ENCODE measurements at regions not wholly inside any gene's neighbourhood (a gene's known extent, or its start where the extent isn't known, plus 50 kb on each side); places are given as distances from the start of the nearest gene placed in this dataset.
"Not testable (repeated sequence)": the region's sequence is repeated elsewhere in the genome, so short reads cannot be mapped to it uniquely, and the experiment has no call there.

DNA sequence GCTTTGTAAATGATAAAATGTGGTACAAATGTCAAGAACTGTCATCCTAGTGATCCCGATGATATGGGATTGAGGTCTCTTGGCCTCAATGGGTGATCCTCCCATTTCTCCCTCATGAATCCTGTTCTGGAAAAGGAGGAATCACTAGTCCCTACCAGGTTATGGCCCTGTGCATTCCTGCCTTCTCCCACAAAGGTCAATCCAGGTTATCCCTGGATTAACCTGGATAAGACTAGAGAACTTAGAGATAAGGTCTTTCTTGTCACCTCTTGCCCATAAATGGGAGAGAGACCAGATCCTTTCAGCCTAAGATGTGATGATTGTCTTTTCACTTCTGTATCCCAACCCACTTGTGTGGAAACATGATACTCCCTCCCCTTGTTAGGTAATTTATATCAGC is 396.7 kb downstream of the BUD13 start:
- no peak for DNase-seq (ENCODE audit: low read depth in 6 of 9, low spot score in 9 of 9)
- no peaks in the 10 kb centered on the region for H3K36me3 ChIP-seq (ENCODE audit: control insufficient read depth in 2 of 2, insufficient read depth in 2 of 2, low read length in 1 of 2)
- H3K4me3 ChIP-seq (ENCODE audit: low read length in 2 of 2) = no peak overlapping the region
- H3K27ac ChIP-seq (ENCODE audit: low read depth in 1 of 2, low read length in 1 of 2) = no peak overlapping the region
- no peaks in the 10 kb centered on the region for H3K9me3 ChIP-seq (ENCODE audit: control insufficient read depth in 2 of 2, insufficient read depth in 1 of 2, low read length in 1 of 2)
- no peaks in the 10 kb centered on the region for H3K27me3 ChIP-seq (ENCODE audit: control insufficient read depth in 2 of 2, insufficient read depth in 1 of 2, low read length in 1 of 2)
- no peaks in the 10 kb centered on the region for H3K4me1 ChIP-seq (ENCODE audit: control insufficient read depth in 2 of 2, insufficient read depth in 2 of 2, low read length in 2 of 2)
- WGBS = 98% methylated on average over 1 of the region's 1 CpG

GRCh38 chr11:116375221-116375620 is 397.6 kb downstream of the BUD13 start:
- H3K36me3 ChIP-seq (ENCODE audit: control insufficient read depth in 2 of 2, insufficient read depth in 2 of 2, low read length in 1 of 2) = no peaks in the 10 kb centered on the region
- DNase-seq (ENCODE audit: low read depth in 6 of 9, low spot score in 9 of 9) = no peak
- no peaks in the 10 kb centered on the region for H3K27me3 ChIP-seq (ENCODE audit: control insufficient read depth in 2 of 2, insufficient read depth in 1 of 2, low read length in 1 of 2)
- H3K9me3 ChIP-seq (ENCODE audit: control insufficient read depth in 2 of 2, insufficient read depth in 1 of 2, low read length in 1 of 2) = no peaks in the 10 kb centered on the region
- 96% methylated on average over 1 of the region's 1 CpG for WGBS
- H3K4me3 ChIP-seq (ENCODE audit: low read length in 2 of 2) = no peak overlapping the region
- H3K4me1 ChIP-seq (ENCODE audit: control insufficient read depth in 2 of 2, insufficient read depth in 2 of 2, low read length in 2 of 2) = no peaks in the 10 kb centered on the region
- H3K27ac ChIP-seq (ENCODE audit: low read depth in 1 of 2, low read length in 1 of 2) = no peak overlapping the region

DNA sequence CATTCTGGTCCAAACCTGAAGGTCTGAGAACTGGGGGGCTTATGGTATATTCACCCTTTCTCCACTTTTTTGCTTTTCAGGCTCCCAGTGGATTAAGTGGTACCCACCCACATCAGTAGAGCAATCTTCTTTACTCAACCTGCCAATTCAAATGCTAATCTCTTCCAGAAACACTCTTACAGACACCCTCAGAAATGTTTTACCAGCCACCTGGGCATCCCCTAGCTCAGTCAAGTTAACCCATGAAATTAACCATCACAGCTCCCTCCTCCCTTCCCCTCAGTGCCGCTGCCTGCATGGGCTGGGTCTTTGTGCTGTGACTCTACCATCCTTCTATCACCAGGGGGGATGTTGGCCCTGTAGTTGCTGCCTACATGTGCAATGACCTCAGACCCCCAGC is 398.7 kb downstream of the BUD13 start:
- Histone ChIP-seq H3K4me1 (ENCODE audit: control insufficient read depth in 2 of 2, insufficient read depth in 2 of 2, low read length in 2 of 2) (no peaks in the 10 kb centered on the region), H3K4me3 (ENCODE audit: low read length in 2 of 2) (no peak overlapping the region), H3K27ac (ENCODE audit: low read depth in 1 of 2, low read length in 1 of 2) (no peak overlapping the region), H3K36me3 (ENCODE audit: control insufficient read depth in 2 of 2, insufficient read depth in 2 of 2, low read length in 1 of 2) (no peaks in the 10 kb centered on the region), H3K9me3 (ENCODE audit: control insufficient read depth in 2 of 2, insufficient read depth in 1 of 2, low read length in 1 of 2) (no peaks in the 10 kb centered on the region), H3K27me3 (ENCODE audit: control insufficient read depth in 2 of 2, insufficient read depth in 1 of 2, low read length in 1 of 2) (no peaks in the 10 kb centered on the region)
- no peak for DNase-seq (ENCODE audit: low read depth in 6 of 9, low spot score in 9 of 9)
- 100% methylated on average over 1 of the region's 1 CpG for WGBS

GRCh38 chr11:116373104-116373944 is 399.5 kb downstream of the BUD13 start:
- WGBS = 84% methylated on average over 10 of the region's 10 CpGs
- Histone ChIP-seq H3K4me1 (ENCODE audit: control insufficient read depth in 2 of 2, insufficient read depth in 2 of 2, low read length in 2 of 2) (no peaks in the 10 kb centered on the region), H3K27me3 (ENCODE audit: control insufficient read depth in 2 of 2, insufficient read depth in 1 of 2, low read length in 1 of 2) (no peaks in the 10 kb centered on the region), H3K9me3 (ENCODE audit: control insufficient read depth in 2 of 2, insufficient read depth in 1 of 2, low read length in 1 of 2) (no peaks in the 10 kb centered on the region), H3K4me3 (ENCODE audit: low read length in 2 of 2) (no peak overlapping the region), H3K36me3 (ENCODE audit: control insufficient read depth in 2 of 2, insufficient read depth in 2 of 2, low read length in 1 of 2) (no peaks in the 10 kb centered on the region), H3K27ac (ENCODE audit: low read depth in 1 of 2, low read length in 1 of 2) (no peak overlapping the region)
- DNase-seq (ENCODE audit: low read depth in 6 of 9, low spot score in 9 of 9) = no peak

- H3K9me3 ChIP-seq (ENCODE audit: control insufficient read depth in 2 of 2, insufficient read depth in 1 of 2, low read length in 1 of 2) = no peaks in the 10 kb centered on the region
- 78% methylated on average over 3 of the region's 3 CpGs for WGBS
- no peaks in the 10 kb centered on the region for H3K27me3 ChIP-seq (ENCODE audit: control insufficient read depth in 2 of 2, insufficient read depth in 1 of 2, low read length in 1 of 2)
- H3K4me1 ChIP-seq (ENCODE audit: control insufficient read depth in 2 of 2, insufficient read depth in 2 of 2, low read length in 2 of 2) = no peaks in the 10 kb centered on the region
- H3K4me3 ChIP-seq (ENCODE audit: low read length in 2 of 2) = no peak overlapping the region
- H3K27ac ChIP-seq (ENCODE audit: low read depth in 1 of 2, low read length in 1 of 2) = no peak overlapping the region
- no peak for DNase-seq (ENCODE audit: low read depth in 6 of 9, low spot score in 9 of 9)
- no peaks in the 10 kb centered on the region for H3K36me3 ChIP-seq (ENCODE audit: control insufficient read depth in 2 of 2, insufficient read depth in 2 of 2, low read length in 1 of 2)
Measured at GRCh38 chr11:116371146-116371545, 401.6 kb downstream of the BUD13 start.

DNA sequence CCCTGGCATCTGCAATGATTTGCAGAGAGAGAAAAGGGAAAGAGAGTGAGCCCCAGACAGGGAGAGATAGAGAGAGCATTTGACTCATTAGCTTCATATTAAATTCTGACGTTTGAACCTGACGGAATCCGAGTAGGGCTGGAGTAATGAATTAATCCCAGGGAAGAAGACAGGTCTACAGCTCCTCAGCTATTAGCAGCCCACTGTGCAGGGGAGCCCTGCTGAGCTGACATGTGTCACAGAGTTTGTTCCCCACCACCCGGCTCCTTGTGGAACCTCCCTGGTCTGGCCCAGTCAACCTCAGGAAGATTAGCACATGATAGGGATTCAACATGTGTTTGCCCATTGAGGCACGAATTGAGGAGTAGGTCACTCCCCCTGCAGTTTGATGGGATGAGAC is 404.0 kb downstream of the BUD13 start:
- no peak for DNase-seq (ENCODE audit: low read depth in 6 of 9, low spot score in 9 of 9)
- H3K27me3 ChIP-seq (ENCODE audit: control insufficient read depth in 2 of 2, insufficient read depth in 1 of 2, low read length in 1 of 2) = no peaks in the 10 kb centered on the region
- H3K4me3 ChIP-seq (ENCODE audit: low read length in 2 of 2) = no peak overlapping the region
- H3K36me3 ChIP-seq (ENCODE audit: control insufficient read depth in 2 of 2, insufficient read depth in 2 of 2, low read length in 1 of 2) = no peaks in the 10 kb centered on the region
- H3K4me1 ChIP-seq (ENCODE audit: control insufficient read depth in 2 of 2, insufficient read depth in 2 of 2, low read length in 2 of 2) = no peaks in the 10 kb centered on the region
- WGBS = 68% methylated on average over 5 of the region's 5 CpGs
- no peaks in the 10 kb centered on the region for H3K9me3 ChIP-seq (ENCODE audit: control insufficient read depth in 2 of 2, insufficient read depth in 1 of 2, low read length in 1 of 2)
- no peak overlapping the region for H3K27ac ChIP-seq (ENCODE audit: low read depth in 1 of 2, low read length in 1 of 2)

GRCh38 chr11:116366980-116367645 is 405.7 kb downstream of the BUD13 start:
- Histone ChIP-seq H3K36me3 (ENCODE audit: control insufficient read depth in 2 of 2, insufficient read depth in 2 of 2, low read length in 1 of 2) (no peaks in the 10 kb centered on the region), H3K9me3 (ENCODE audit: control insufficient read depth in 2 of 2, insufficient read depth in 1 of 2, low read length in 1 of 2) (no peaks in the 10 kb centered on the region), H3K4me1 (ENCODE audit: control insufficient read depth in 2 of 2, insufficient read depth in 2 of 2, low read length in 2 of 2) (no peaks in the 10 kb centered on the region), H3K27me3 (ENCODE audit: control insufficient read depth in 2 of 2, insufficient read depth in 1 of 2, low read length in 1 of 2) (no peaks in the 10 kb centered on the region), H3K4me3 (ENCODE audit: low read length in 2 of 2) (no peak overlapping the region), H3K27ac (ENCODE audit: low read depth in 1 of 2, low read length in 1 of 2) (no peak overlapping the region)
- WGBS = 36% methylated on average over 4 of the region's 4 CpGs
- no peak for DNase-seq (ENCODE audit: low read depth in 6 of 9, low spot score in 9 of 9)

GRCh38 chr11:116366451-116366850 is 406.3 kb downstream of the BUD13 start:
- 48% methylated on average over 1 of the region's 1 CpG for WGBS
- Histone ChIP-seq H3K27ac (ENCODE audit: low read depth in 1 of 2, low read length in 1 of 2) (no peak overlapping the region), H3K4me3 (ENCODE audit: low read length in 2 of 2) (no peak overlapping the region), H3K9me3 (ENCODE audit: control insufficient read depth in 2 of 2, insufficient read depth in 1 of 2, low read length in 1 of 2) (no peaks in the 10 kb centered on the region), H3K27me3 (ENCODE audit: control insufficient read depth in 2 of 2, insufficient read depth in 1 of 2, low read length in 1 of 2) (no peaks in the 10 kb centered on the region), H3K4me1 (ENCODE audit: control insufficient read depth in 2 of 2, insufficient read depth in 2 of 2, low read length in 2 of 2) (no peaks in the 10 kb centered on the region), H3K36me3 (ENCODE audit: control insufficient read depth in 2 of 2, insufficient read depth in 2 of 2, low read length in 1 of 2) (no peaks in the 10 kb centered on the region)
- DNase-seq (ENCODE audit: low read depth in 6 of 9, low spot score in 9 of 9) = no peak

DNA sequence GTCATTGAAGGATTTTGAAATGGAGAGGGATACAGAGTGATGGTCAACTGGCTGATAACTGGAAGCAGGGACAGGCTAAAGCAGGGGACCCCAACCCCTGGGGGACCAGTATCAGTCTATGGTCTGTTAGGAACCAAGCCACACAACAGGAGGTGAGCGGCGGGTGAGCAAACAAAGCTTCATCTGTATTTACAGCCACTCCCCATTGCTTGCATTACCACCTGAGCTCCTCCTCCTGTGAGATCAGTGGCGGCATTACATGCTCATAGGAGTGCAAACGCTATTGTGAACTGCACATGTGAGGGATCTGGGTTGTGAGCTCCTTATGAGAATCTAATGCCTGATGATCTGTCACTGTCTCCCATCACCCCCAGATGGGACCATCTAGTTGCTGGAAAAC is 407.9 kb downstream of the BUD13 start:
- H3K27ac ChIP-seq (ENCODE audit: low read depth in 1 of 2, low read length in 1 of 2); H3K36me3 ChIP-seq (ENCODE audit: control insufficient read depth in 2 of 2, insufficient read depth in 2 of 2, low read length in 1 of 2): not testable (repeated sequence)
- WGBS = 96% methylated on average over 4 of the region's 4 CpGs

More for the DNA sequence above, 407.9 kb downstream of the BUD13 start:
- not testable (repeated sequence) for DNase-seq (ENCODE audit: low read depth in 6 of 9, low spot score in 9 of 9); H3K27me3 ChIP-seq (ENCODE audit: control insufficient read depth in 2 of 2, insufficient read depth in 1 of 2, low read length in 1 of 2); H3K9me3 ChIP-seq (ENCODE audit: control insufficient read depth in 2 of 2, insufficient read depth in 1 of 2, low read length in 1 of 2); H3K4me3 ChIP-seq (ENCODE audit: low read length in 2 of 2); H3K4me1 ChIP-seq (ENCODE audit: control insufficient read depth in 2 of 2, insufficient read depth in 2 of 2, low read length in 2 of 2)

All from thymus (tissue), 11 donors.